IPS DF 19.7 (cell line): ENCODE measurements at regions not wholly inside any gene's neighbourhood (a gene's known extent, or its start where the extent isn't known, plus 50 kb on each side); places are given as distances from the start of the nearest gene placed in this dataset.
A peak's percentile ranks its signal among the peaks of the same experiment; 100 is the strongest.

Experiments
- DNase-seq: peaks from one replicate; pipeline ENCODE4 v3.0.0-alpha.2; 2013; ENCODE audit warnings: low read depth, low spot score

GRCh38 chr4:123939621-123940020 lies 543.0 kb downstream of the SPRY1 start:
- DNase-seq: no peak

GRCh38 chr4:123940604-123941003 lies 544.0 kb downstream of the SPRY1 start:
- no peak for DNase-seq

DNA sequence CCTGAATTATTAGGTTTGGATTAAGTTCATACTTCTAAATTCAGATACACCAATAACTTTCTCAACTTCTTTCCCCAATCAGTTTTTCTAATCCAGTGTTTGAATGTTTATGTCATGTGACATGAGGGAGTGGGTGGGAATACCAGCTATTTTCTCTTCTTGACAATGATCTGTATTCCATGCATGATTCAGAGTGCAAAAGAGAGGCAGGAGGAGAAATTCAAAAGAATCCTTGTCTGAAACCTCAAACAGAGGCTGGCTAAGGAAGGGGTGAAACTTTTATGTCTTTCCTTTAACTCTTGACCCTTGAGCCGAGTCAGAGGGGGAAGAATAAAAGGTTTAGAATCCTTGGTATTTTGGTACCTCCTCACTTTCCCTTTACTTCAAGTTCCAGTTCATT lies 544.7 kb downstream of the SPRY1 start:
- DNase-seq: no peak

DNA sequence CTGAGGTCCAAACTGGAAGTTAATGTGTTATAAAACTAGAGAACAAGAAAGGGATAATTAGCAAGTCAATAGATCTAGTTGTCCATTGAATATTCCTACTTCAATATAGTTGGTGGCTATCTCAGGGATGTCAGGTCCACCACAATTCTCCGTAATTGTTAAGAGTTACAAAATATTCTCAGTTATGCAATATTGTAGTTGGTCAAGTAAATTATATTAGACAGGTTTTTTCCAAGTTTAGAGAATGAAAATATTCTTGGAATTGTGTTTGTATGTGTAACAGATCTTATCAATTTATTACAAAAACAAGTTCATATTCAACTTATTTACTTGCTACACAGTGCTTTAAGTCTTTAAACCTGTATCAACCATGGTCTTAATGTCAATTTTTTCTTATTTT lies 547.4 kb downstream of the SPRY1 start:
- no peak for DNase-seq

GRCh38 chr4:123945301-123945700 lies 548.7 kb downstream of the SPRY1 start:
- no peak for DNase-seq

DNA sequence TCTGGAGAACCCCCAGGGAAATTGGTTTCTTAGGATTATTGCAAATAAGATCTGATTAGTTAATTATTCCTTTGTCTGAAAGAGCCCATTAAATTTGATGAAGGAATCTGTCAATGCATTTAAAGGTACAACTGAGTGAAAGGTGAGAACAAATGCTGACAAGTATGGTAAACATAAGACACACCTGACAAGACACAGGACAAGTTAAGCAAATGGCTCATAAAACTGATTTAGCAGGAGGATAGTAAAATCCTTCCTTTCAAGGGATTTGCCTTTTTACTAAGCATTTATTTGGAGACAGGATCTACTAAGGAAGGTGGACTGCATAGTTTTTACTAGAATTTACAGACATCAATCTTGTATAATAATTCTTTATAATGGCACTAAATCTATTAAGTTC lies 553.9 kb downstream of the SPRY1 start:
- no peak for DNase-seq

DNA sequence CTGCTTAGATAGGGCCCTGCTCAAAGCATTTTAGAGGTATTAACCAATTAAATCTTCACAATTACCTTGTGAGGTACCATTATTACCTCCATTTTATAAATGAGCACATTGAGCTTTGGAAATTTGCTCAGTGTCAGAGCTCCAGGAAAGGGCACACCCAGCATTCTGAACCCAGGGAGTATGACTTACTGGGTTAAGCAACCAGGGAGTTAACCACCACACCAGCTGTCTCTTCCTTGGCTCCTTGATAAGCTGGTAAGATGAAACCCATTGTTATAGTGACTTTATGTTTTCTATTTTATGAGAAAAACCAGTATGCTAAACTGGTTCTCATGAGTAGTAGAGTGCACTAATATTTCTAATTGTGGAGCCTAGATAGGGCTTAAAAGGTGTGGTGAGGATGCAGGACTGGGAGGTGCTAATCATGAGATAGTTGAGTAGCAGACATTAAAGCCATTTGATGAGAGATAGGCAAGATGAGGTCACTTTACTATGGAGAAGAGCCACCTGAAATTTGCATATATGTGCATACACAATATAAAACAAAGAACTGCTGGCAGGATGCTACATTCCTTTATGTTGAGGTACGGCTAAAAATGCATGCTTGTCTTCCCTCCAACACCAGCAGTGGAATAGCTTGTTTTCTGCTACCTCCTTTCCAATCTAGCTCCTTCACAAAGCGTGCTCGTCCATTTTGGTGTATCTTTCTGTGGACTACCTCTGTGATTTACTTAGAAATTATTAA lies 556.1 kb downstream of the SPRY1 start:
- peak; percentile 89 for DNase-seq

GRCh38 chr4:123953566-123953965 lies 557.0 kb downstream of the SPRY1 start:
- DNase-seq: no peak

- DNase-seq: no peak
Measured at GRCh38 chr4:123954220-123954619, 557.6 kb downstream of the SPRY1 start.

GRCh38 chr4:123955167-123955800 lies 558.7 kb downstream of the SPRY1 start:
- DNase-seq: no peak

- DNase-seq: no peak
Measured at GRCh38 chr4:123956204-123956603, 559.6 kb downstream of the SPRY1 start.

DNA sequence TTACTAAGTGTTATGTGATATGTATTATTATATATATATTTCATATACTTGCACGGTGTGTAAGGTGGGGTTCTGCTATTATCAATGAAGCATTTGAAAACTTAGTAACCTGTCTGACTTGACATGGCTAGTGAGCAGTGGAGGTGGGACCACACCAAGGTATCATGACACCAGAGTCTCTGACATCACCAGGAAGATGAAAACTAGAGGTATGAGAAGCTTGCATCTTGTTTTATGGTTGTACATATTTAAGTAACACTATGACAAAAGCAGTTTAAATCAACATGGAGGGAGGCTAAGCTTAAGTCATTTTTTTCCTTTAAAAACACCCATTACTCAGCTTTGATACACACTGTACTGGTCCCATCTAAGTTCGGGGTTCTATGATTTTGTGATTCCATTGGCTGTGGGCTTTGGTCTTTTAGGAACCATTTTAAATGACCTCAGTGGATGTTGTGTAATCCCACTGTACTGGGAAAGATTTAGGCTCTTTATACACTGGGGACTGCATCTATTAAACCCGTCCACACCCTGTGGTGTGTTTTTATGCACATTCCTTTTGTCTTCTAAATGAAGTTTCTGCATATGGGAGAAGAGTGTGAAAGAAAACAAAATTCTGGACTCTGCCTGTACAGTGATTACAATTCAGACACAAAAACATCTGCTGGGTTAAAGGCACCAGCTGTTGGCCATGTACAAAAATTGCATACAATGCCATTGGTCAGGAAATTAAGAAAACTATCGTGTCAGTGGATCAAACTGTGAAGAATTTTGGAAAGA lies 570.6 kb downstream of the SPRY1 start:
- no peak for DNase-seq

- no peak for DNase-seq
Measured at GRCh38 chr4:123972031-123972430, 575.4 kb downstream of the SPRY1 start.

DNA sequence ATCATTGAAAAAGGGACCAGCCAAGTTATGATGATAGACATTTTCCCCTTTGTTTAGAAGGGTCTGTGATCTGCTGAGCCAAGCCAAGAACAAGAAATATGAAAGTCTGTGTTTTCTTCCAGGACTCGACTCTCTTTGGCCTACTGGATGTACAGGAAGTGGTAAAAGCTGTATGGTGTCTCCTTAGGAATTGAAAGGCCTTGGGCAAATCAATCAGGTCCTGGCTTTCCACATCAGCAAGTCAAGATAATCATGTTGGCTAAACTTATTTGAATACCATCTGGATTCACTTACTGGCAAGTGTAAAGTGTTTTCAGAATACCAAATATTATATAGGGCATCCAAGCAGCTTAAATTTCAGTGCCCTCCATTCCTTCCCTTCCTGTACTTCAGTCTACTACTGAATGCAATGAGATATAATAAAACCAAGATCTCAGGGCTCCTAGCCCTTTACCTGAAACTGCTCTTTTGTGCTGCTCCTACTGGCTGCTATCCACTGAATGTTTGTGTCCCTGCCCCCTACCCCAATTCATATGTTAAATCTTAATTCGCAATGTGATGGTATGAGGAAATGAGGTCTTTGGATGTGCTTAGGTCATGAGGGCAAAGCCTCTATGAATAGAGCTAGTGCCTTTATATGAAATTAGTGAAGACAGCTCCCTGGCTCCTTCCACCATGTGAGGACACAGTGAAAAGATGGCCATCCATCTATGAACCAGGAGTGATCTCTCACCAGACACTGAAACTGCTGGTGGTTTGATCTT lies 578.0 kb downstream of the SPRY1 start:
- no peak for DNase-seq

GRCh38 chr4:123976285-123976684 lies 579.7 kb downstream of the SPRY1 start:
- DNase-seq: no peak

DNA sequence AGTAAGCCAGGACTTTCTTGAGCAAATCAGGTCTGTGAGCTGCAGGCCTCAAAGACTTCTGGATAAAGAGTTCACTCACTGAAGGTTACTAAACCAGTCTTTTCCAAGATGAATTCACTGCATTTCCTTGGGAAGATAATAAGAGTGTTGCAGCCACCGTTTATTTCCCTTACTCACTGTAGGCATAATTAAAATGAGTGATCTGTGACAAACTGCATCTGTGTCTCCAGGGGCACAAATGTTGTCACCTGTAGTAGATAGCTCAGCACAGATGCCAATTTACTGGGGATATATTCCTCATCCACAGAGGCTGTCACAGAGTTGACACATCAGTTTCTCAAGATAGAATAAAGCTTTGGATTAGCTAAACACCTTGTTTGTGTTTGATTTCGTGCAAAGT lies 580.2 kb downstream of the SPRY1 start:
- no peak for DNase-seq

- no peak for DNase-seq
Measured at GRCh38 chr4:123977641-123978081, 581.1 kb downstream of the SPRY1 start.

- DNase-seq: no peak
Measured at GRCh38 chr4:123978637-123979036, 582.0 kb downstream of the SPRY1 start.

DNA sequence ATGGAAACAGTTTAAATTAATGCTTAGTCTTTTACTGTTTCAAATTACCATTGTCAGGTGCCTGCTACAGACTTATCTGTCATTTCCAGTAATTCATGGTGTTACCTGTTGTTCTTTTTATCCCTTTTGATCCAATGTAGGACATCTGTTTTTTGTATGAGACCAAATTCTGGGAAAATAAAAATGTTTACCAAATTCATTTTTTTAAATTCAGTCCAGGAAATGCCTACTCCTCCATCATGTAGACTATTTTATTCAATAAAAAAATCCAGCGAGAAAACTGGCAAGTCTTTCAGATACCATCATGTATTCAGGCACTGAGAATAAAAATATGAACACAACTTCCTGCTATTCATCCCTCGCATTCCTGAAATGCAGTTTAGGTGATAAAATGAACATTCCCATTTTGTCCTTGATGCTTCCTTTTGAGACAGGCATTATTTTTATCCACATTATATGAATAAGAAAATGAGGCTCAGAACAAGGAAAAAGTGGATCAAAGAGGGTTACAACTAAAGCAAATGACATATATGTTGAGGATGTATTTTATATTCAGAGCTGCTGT lies 584.2 kb downstream of the SPRY1 start:
- DNase-seq: no peak

DNA sequence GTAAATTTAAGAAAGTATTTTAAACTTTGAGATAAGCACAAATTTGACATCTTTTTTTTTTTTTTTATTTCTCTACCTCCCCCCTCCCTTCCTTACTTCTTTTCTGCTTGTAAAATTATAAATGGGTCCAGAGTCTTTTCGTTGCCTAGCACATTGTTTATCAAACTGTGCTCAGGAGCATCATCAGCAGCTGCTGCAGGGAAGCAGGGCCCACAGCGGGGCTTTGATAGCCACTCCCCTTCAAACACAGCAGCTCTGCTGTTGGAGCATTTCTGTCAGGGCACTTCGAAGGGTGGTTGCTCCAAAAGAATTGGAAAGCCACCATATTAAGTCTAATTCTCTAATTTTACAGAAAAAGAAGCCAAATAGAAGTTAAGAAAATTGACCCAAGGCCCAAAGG lies 588.3 kb downstream of the SPRY1 start:
- DNase-seq: no peak

DNA sequence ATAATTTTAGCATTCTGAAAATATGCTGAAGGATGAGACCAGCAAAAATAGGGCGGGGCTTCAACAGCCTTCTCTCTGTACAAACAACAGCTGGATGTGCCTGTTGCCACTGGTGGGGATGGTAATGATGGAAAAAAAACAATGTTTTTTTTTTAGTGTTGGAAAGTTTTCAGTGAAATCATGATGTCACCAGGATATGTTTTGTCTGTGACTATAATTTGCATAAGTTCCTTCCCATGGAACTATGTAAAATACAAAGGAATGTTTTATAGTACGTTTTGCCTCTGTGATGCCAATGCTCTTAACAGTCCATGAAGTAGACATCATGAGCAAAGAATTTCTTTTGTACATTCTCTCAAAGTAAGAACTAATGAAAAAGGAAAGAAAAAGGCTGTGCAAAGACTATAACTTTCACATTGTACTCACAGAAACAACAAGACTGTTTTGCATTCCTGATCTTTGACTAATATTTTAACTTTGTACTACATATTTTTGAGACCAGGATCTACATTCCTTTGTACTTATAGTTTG lies 589.7 kb downstream of the SPRY1 start:
- DNase-seq: no peak
